ENCODE measurements at regions not wholly inside any gene's neighbourhood (a gene's known extent, or its start where the extent isn't known, plus 50 kb on each side); places are given as distances from the start of the nearest gene placed in this dataset.
"Not testable (repeated sequence)": the region's sequence is repeated elsewhere in the genome, so short reads cannot be mapped to it uniquely, and the experiment has no call there.

DNA sequence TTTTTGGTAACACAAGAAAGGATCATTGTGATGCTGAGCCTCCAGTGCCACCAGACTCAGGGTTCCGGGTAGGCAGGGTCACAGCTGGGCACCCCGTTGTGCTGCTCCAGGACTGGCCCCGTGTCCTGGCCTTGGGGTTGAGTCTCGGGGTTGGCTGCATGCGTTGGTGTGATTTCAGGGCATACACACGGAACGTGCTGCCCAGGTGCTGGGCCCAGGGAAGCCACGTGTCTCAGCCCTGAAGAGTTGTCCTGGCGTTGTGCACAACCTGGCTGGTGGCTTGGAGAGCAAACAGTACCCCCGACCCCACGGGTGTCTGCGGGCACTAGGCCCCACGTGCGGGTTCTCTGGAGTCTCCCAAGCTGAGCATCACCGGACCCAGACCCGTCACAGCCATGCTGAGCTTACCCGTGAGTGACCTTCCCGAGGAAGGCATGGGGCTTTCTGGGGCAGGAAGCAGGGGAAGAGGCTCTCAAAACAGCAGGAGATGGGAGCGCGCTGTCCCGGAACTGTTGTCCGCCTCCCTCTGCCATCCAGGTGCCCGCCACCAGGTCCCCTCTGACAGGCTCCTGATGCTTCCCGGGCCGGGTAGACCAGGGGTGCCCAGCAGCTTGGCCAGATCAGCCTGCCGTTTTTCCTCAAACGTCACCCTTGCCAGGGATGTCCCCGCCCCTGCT, 66.1 kb upstream of the ENPP6 start:
- Mint-ChIP-seq H3K27me3 (ENCODE audit: low read depth) (no peaks in the 10 kb centered on the region), H3K9me3 (no peaks in the 10 kb centered on the region), H3K27ac (no peak overlapping the region), H3K4me1 (ENCODE audit: low read depth) (peaks cover 75% of the 10 kb centered on the region), H3K36me3 (ENCODE audit: insufficient read depth in 2 of 2) (peaks cover 2 to 3% of the 10 kb centered on the region in 2 donors), H3K4me3 (no peak overlapping the region)
- DNase-seq (no peak), ATAC-seq (replicated peaks in 1 of 2) (no peak)

DNA sequence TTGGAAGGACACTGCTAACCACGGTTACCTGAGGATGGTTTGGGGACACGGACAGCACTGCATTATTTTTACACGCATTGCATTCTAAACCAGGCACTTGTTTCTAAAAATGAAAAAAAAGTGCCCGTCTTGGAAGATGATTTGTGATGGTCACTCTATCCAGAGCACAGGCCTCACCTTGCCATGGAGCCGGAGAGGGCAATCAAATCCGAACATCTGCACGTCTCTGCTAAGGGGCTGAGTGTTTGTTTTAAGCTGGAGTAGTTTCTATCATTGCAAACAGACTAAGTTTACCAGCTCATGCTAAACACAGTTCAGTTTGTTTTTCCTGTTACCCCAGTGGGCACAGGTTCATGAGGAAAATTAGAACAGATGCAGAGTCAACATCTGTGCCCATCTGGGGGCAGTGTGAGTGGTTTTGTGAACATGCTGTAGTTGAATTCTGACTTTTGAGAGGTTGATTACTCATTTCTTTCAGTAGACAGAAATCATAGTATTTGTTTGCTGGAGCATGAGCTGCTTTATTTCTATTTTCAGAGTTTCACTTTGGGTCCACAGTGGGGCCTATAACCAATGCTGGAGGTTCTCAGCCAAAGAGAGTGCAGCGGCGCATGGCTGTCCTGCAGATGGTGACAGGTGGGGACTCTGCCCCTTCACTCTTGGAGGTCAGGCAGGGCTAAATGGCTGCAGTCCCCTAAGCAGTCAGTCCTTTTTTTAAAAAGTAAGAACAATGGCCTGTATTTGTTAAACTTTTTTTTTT, 65.4 kb upstream of the ENPP6 start:
- ATAC-seq (replicated peaks in 1 of 2): peak; percentile 56 to 63
- peak; percentile 60 to 68 for DNase-seq
- Mint-ChIP-seq H3K27me3 (ENCODE audit: low read depth) (no peaks in the 10 kb centered on the region), H3K4me3 (peak overlapping the region; percentile 83 to 88), H3K36me3 (ENCODE audit: insufficient read depth in 2 of 2) (peaks cover 5 to 10% of the 10 kb centered on the region in 2 donors), H3K9me3 (peaks cover 0 to 2% of the 10 kb centered on the region in 2 donors), H3K4me1 (ENCODE audit: low read depth) (peaks cover 75% of the 10 kb centered on the region), H3K27ac (peak overlapping the region; percentile 85)

DNA sequence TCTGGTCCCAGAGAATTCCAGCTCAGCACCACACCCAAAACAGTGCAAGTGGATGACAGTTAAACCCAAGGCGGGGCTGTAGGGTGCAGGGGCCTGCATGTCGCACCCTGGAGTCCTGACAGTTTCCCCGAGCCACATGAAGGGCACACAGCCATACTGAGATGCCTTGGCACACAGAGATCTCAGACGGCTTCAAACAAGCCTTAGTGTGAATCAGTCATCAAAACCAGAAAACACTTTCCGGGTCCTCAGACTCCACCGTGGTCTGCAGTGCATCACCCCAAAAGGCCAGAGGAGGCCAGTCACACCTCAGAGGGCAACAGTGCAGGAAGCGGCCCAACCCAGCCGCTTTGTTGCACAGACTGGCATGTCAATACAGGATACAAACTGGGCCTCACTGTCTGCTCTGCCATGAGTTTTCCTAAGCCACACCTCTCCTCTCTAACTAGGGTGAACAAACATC, 64.6 kb upstream of the ENPP6 start:
- Mint-ChIP-seq H3K9me3 (peaks cover 2 to 5% of the 10 kb centered on the region in 2 donors), H3K4me1 (ENCODE audit: low read depth) (peaks cover 75% of the 10 kb centered on the region), H3K4me3 (peak overlapping the region; percentile 83 to 88), H3K36me3 (ENCODE audit: insufficient read depth in 2 of 2) (peaks cover 5 to 16% of the 10 kb centered on the region in 2 donors), H3K27ac (peak overlapping the region; percentile 85), H3K27me3 (ENCODE audit: low read depth) (no peaks in the 10 kb centered on the region)
- DNase-seq: peak; percentile 81 to 84
- ATAC-seq (replicated peaks in 1 of 2): peak; percentile 84 to 85

DNA sequence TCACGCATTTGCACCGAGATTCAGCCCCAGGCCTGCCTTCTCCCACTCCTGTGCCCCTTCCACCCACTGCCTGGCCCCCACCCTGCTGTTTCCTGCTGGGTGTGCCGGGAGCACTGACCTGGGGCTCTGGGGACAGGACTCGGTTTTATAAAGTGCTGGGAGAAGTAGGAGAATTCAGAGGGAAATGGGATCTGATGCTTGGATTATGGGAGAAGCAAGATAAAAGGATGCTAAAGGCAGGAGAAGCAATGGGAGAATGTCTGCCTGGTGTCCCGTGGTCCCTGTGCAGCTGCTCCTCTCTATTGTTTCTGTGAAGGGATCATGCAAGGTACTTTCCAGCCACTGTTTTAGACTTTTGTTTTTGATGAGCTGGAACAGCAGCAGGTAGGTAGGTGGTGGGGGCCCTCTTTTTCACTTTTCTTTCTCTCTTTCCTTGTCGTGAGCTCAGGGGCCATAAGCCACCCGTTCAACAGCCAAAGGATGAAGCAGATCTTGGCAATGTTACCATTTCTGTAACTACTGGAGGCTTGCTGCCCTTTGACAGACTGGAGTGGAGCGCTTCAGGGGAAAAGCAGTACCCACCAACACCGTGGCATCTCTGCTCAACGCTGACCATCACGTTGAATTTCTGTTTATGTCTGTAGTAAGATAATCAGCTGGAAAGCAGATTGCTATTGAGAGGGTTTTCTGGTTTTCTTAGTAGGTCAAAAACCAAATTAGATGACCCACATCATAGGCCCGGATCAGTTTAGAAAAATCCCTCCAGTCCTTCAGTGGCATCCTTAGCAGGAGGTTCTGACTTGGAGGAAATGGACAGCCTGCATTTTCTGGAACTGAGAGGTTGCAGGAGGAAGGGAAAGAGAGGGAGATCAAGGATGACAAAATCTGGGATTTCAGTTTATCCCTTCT, 63.8 kb upstream of the ENPP6 start:
- DNase-seq: peak; percentile 48 to 50
- no peaks in the 10 kb centered on the region for H3K27me3 Mint-ChIP-seq (ENCODE audit: low read depth)
- H3K9me3 Mint-ChIP-seq: peaks cover 5 to 8% of the 10 kb centered on the region in 2 donors
- H3K27ac Mint-ChIP-seq: peak overlapping the region; percentile 85
- peaks cover 8 to 20% of the 10 kb centered on the region in 2 donors for H3K36me3 Mint-ChIP-seq (ENCODE audit: insufficient read depth in 2 of 2)
- peak; percentile 20 to 40 for ATAC-seq (replicated peaks in 1 of 2)
- peak overlapping the region; percentile 83 to 88 for H3K4me3 Mint-ChIP-seq
- H3K4me1 Mint-ChIP-seq (ENCODE audit: low read depth): peaks cover 75% of the 10 kb centered on the region

DNA sequence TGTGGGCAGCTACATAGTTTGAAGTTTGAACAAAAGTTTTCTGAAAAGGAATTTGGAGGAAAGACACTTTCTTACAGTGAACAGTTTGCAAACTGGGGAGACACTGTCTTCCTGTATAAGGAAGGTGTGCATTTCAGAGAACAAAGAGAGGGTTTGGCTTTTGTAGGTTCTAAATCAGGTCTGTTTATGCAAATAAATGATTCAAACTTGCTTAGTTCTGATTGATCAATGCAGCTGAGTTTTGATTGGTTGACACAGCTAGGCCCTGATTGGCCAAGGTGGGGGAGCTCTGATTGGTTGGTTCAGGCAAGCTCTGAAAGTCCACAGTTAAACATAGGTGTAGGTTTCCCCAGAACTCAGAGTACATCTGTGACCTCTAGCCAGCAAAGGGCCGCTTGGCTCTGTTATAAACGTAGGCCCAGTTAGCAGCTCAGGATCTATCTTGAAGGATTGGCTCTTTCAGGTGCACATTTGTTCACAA, 63.0 kb upstream of the ENPP6 start:
- DNase-seq (peak; percentile 29 to 55), ATAC-seq (replicated peaks in 1 of 2) (peak in 1 of 2 donors; percentile 15)
- Mint-ChIP-seq H3K27me3 (ENCODE audit: low read depth) (no peaks in the 10 kb centered on the region), H3K27ac (peak overlapping the region; percentile 85), H3K36me3 (ENCODE audit: insufficient read depth in 2 of 2) (peaks cover 13 to 26% of the 10 kb centered on the region in 2 donors), H3K4me1 (ENCODE audit: low read depth) (peaks cover 75% of the 10 kb centered on the region), H3K4me3 (peak overlapping the region; percentile 83 to 88), H3K9me3 (peaks cover 8 to 11% of the 10 kb centered on the region in 2 donors)

DNA sequence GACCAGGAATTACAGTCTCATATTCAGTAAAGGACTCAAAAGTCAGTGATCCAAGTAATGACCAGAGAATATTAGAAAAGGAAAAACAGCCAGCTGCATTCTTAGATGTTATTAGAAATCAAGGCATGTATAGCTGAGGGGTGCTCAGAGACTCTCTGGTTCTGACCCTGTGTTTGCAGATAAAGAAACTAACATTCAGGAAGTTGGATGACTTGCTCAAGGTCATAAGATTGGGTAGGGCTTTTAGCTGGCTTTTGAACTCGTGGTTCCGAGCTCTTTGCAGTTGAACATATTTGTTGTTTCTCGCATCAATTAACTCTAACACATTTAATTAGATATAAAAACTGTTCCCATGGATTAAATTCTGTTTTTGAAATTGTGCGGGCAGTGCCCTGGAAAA, 62.5 kb upstream of the ENPP6 start:
- peaks cover 8 to 11% of the 10 kb centered on the region in 2 donors for H3K9me3 Mint-ChIP-seq
- no peak for DNase-seq
- H3K4me1 Mint-ChIP-seq (ENCODE audit: low read depth): peaks cover 73% of the 10 kb centered on the region
- H3K36me3 Mint-ChIP-seq (ENCODE audit: insufficient read depth in 2 of 2): peaks cover 13 to 26% of the 10 kb centered on the region in 2 donors
- no peak for ATAC-seq (replicated peaks in 1 of 2)
- H3K27me3 Mint-ChIP-seq (ENCODE audit: low read depth): no peaks in the 10 kb centered on the region
- peak overlapping the region; percentile 85 for H3K27ac Mint-ChIP-seq
- peak overlapping the region; percentile 83 to 88 for H3K4me3 Mint-ChIP-seq

DNA sequence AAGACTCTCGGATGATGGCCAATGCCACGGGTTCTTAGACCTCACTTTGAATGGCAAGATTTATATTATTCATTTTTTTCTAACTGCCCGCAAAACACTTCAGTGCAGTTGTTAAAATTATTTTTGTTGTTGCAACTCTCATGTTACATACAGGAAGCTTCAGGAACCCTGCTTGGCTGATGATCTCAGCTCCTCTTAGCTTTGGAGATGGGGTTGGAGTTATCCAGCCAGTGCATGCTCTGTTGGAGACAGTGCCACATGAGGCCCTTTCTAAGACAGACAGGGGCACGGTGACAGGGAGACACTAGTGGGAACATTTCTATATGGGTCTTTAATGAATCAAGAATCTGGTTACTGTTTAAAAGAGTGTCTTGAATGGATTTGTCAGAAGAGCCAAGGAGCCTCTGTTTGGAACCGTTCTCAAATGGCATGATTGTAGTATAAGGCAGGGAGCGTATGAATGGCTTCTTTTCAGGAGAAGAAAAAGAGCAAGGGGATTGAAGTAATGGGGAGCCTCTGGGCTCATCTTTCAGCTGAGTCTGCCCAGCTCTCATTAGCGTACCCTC, 61.9 kb upstream of the ENPP6 start:
- H3K27ac Mint-ChIP-seq: peak overlapping the region; percentile 9
- no peak for ATAC-seq (replicated peaks in 1 of 2)
- H3K4me1 Mint-ChIP-seq (ENCODE audit: low read depth): peaks cover 70% of the 10 kb centered on the region
- H3K36me3 Mint-ChIP-seq (ENCODE audit: insufficient read depth in 2 of 2): peaks cover 13 to 26% of the 10 kb centered on the region in 2 donors
- peak overlapping the region in 1 of 2 donors; percentile 88 for H3K4me3 Mint-ChIP-seq
- no peaks in the 10 kb centered on the region for H3K27me3 Mint-ChIP-seq (ENCODE audit: low read depth)
- H3K9me3 Mint-ChIP-seq: peaks cover 8 to 11% of the 10 kb centered on the region in 2 donors
- DNase-seq: no peak

DNA sequence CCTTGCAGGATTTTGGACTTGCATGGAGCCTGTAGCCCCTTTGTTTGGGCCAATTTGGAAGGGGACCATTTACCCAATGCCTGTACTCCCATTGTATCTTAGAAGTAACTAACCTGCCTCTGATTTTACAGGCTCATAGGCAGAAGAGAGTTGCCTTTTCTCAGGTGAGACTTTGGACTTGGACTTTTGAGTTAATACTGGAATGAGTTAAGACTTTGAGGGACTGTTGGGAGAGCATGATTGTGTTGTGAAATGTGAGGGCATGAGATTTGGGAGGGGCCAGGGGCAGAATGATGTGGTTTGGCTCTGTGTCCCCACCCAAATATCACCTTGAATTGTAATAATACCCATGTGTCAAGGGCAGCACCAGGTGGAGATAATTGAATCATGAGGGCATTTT, 60.1 kb upstream of the ENPP6 start:
- Mint-ChIP-seq H3K36me3 (ENCODE audit: insufficient read depth in 2 of 2) (peaks cover 13 to 26% of the 10 kb centered on the region in 2 donors), H3K9me3 (peaks cover 8 to 11% of the 10 kb centered on the region in 2 donors), H3K4me1 (ENCODE audit: low read depth) (peaks cover 71% of the 10 kb centered on the region)
- H3K4me3 Mint-ChIP-seq; DNase-seq; H3K27ac Mint-ChIP-seq; H3K27me3 Mint-ChIP-seq (ENCODE audit: low read depth); ATAC-seq (replicated peaks in 1 of 2): not testable (repeated sequence)

DNA sequence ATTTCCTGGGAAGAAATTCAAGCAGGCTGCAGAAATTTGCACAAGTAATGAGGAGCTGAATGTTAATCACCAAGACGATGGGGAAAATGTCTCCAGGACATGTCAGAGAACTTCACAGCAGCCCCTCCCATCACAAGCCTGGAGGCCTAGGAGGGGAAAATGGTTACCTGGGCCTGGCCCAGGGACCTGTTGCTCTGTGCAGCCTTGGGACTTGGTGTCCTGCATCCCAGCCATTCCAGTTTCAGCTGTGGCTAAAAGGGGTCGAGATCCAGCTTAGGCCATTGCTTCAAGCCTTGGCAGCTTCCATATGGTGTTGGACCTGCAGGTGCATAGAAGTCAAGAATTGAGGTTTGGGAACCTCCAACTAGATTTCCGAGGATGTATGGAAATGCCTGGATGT, 59.3 kb upstream of the ENPP6 start:
- Mint-ChIP-seq H3K9me3 (peaks cover 8 to 11% of the 10 kb centered on the region in 2 donors), H3K36me3 (ENCODE audit: insufficient read depth in 2 of 2) (peaks cover 13 to 26% of the 10 kb centered on the region in 2 donors), H3K4me1 (ENCODE audit: low read depth) (peaks cover 69% of the 10 kb centered on the region)
- not testable (repeated sequence) for H3K4me3 Mint-ChIP-seq; ATAC-seq (replicated peaks in 1 of 2); DNase-seq; H3K27me3 Mint-ChIP-seq (ENCODE audit: low read depth); H3K27ac Mint-ChIP-seq

DNA sequence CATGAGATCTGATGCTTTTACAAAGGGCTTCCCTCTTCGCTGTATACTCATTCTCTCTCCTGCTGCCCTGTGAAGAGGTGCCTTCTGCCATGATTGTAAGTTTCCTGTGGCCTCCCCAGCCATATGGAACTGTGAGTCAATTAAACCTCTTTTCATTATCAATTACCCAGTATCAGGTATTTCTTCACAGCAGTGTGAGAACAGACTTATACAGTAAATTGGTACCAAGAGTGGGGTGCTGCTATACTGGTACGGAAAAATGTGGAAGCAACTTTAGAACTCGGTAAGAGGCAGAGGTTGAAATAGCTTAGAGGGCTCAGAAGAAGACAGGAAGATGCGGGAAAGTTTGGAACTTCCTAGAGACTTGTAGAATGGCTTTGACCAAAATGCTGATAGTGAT, 58.7 kb upstream of the ENPP6 start:
- Mint-ChIP-seq H3K4me1 (ENCODE audit: low read depth) (peaks cover 62% of the 10 kb centered on the region), H3K36me3 (ENCODE audit: insufficient read depth in 2 of 2) (peaks cover 13 to 26% of the 10 kb centered on the region in 2 donors), H3K9me3 (peaks cover 8 to 11% of the 10 kb centered on the region in 2 donors)
- DNase-seq; H3K27me3 Mint-ChIP-seq (ENCODE audit: low read depth); H3K27ac Mint-ChIP-seq; ATAC-seq (replicated peaks in 1 of 2); H3K4me3 Mint-ChIP-seq: not testable (repeated sequence)

DNA sequence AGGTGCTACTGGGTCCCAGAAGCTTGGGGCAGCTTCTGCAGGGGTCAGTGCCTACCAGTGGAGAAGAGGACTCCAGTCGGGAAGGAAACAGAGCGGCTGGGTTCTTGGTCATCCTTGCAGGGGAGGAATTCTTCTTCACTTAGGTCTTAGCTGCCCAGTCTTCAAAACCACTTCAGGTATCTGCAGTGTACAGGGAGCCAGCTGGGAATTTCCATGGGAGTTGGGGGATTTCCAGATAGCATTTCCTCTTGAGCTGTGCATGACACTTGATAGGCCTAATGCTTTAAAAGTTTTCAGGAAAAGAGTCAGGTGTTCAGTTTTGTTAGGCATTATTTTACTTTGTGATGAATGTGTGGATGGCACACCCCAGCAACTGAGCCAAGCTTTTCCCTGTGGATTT, 58.1 kb upstream of the ENPP6 start:
- Mint-ChIP-seq H3K9me3 (peaks cover 8 to 11% of the 10 kb centered on the region in 2 donors), H3K4me1 (ENCODE audit: low read depth) (peaks cover 62% of the 10 kb centered on the region), H3K27me3 (ENCODE audit: low read depth) (no peaks in the 10 kb centered on the region), H3K27ac (no peak overlapping the region), H3K36me3 (ENCODE audit: insufficient read depth in 2 of 2) (peaks cover 13 to 26% of the 10 kb centered on the region in 2 donors), H3K4me3 (no peak overlapping the region)
- ATAC-seq (replicated peaks in 1 of 2): no peak
- DNase-seq: no peak

DNA sequence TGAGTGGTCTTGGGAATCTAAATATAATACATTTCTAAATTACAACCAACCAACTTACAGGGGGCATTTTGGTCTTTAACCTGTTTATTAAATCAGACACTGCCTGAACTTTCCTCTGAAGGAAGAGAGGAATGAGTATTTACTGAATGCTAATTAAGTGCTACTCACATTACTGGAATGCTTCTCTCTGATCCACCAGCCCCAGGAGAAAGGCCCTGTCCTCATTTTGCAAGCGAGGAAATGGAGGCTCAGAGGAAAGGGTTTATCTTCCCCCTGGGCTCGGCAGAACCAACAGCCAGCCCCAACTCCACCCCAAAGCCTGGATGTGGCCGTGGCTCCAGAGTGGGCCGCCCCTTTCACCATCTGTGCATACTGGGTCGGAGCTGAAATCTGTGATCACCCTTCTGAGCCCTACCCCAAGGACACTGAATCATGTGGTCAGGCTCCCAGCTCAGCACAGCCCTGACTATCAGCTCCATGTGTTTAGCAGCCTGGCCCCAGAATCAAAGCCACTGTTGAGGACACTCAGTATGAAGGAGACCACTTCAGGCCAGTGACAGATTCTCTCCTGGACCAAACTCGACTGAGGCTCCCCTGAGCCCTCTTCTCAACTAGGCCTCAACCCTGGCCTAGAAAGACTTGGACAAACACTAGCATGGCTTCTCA, 56.7 kb upstream of the ENPP6 start:
- DNase-seq (no peak), ATAC-seq (replicated peaks in 1 of 2) (no peak)
- Mint-ChIP-seq H3K27ac (peak overlapping the region; percentile 64), H3K9me3 (peaks cover 8 to 14% of the 10 kb centered on the region in 2 donors), H3K27me3 (ENCODE audit: low read depth) (no peaks in the 10 kb centered on the region), H3K4me3 (peak overlapping the region in 1 of 2 donors; percentile 23), H3K36me3 (ENCODE audit: insufficient read depth in 2 of 2) (peaks cover 11 to 26% of the 10 kb centered on the region in 2 donors), H3K4me1 (ENCODE audit: low read depth) (peaks cover 62% of the 10 kb centered on the region)

Measured in activated T-cell treated with anti-CD3 and anti-CD28 coated beads, Interleukin-2, amount 50 U/mL, for 72 hours (primary cell).